Prostate gland (tissue), 2 donors: ENCODE measurements at regions not wholly inside any gene's neighbourhood (a gene's known extent, or its start where the extent isn't known, plus 50 kb on each side); places are given as distances from the start of the nearest gene placed in this dataset.

Experiments used
- CTCF ChIP-seq, 4 experiments: fragments of 200-600 bp in 2 of 4; fragments of 450-650 bp in 2 of 4; sonication (generic) in 2 of 4; IDR thresholded peaks; 1 replicate in 3 of 4; 2 replicates in 1 of 4; pipeline ENCODE4 v1.5.1; 2016 to 2019; ENCODE audit warnings: antibody characterized with exemption in 4 of 4, mild to moderate bottlenecking in 2 of 4, moderate library complexity in 2 of 4
- POLR2AphosphoS5 ChIP-seq: sonication (generic); formaldehyde crosslinking; IDR thresholded peaks from one replicate; pipeline ENCODE4 v1.6.1; 2017; ENCODE audit warnings: antibody characterized with exemption

- TF ChIP-seq CTCF (IDR thresholded peaks at IDR 0.05) (no peak), POLR2AphosphoS5 (no peak)
Observed at GRCh38 chr10:3270577-3271316, 98.2 kb upstream of the PITRM1 start.
